Immature natural killer cell (primary cell): ENCODE measurements at regions not wholly inside any gene's neighbourhood (a gene's known extent, or its start where the extent isn't known, plus 50 kb on each side); places are given as distances from the start of the nearest gene placed in this dataset.

Experiments used
- DNase-seq, 3 donors: peaks; one replicate each; pipeline ENCODE4 v3.0.0; 2022; ENCODE audit warnings: mixed read lengths in 1 of 3
- H3K27ac Mint-ChIP-seq, 6 donors: one replicate each; pipeline ENCODE4 v1.8.0; 2020; ENCODE audit warnings: mixed read lengths in 6 of 6, mild to moderate bottlenecking in 5 of 6, inconsistent platforms in 4 of 6, moderate library complexity in 3 of 6
- H3K27me3 Mint-ChIP-seq, 3 donors: one replicate each; pipeline ENCODE4 v1.8.0; 2020 to 2021; ENCODE audit warnings: low read depth in 3 of 3, mild to moderate bottlenecking in 3 of 3, mixed read lengths in 3 of 3, moderate library complexity in 3 of 3, inconsistent platforms in 1 of 3
- H3K36me3 Mint-ChIP-seq, 3 donors: one replicate each; pipeline ENCODE4 v1.8.0; 2020; ENCODE audit warnings: mixed read lengths in 3 of 3, inconsistent platforms in 2 of 3, mild to moderate bottlenecking in 2 of 3
- H3K4me1 Mint-ChIP-seq, 2 donors: one replicate each; pipeline ENCODE4 v1.8.0; 2020; ENCODE audit warnings: inconsistent platforms in 2 of 2, mild to moderate bottlenecking in 2 of 2, mixed read lengths in 2 of 2, moderate library complexity in 1 of 2
- H3K4me3 Mint-ChIP-seq, 5 donors: one replicate each; pipeline ENCODE4 v1.8.0; 2020; ENCODE audit warnings: mild to moderate bottlenecking in 5 of 5, mixed read lengths in 5 of 5, inconsistent platforms in 3 of 5, moderate library complexity in 3 of 5
- H3K9me3 Mint-ChIP-seq, 6 donors: one replicate each; pipeline ENCODE4 v1.8.0; 2020; ENCODE audit warnings: mild to moderate bottlenecking in 6 of 6, mixed read lengths in 6 of 6, inconsistent platforms in 4 of 6, moderate library complexity in 3 of 6

DNA sequence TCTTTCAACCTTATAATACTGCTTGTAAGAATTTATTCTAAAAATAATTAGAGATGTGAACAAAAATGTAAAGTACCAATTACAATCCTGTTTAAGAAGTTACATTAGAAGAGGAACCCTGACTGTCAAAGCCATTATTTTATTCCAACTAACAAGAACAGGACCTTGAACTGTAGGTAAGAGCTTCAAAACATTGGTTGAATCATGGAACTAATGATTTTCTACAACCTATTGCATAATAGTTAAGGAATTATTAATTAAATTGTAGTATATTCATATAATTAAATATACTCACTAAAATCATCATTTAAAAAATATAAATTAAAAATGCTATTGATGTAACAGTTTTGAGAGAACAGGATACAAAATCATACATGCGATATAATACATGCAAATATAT, 649.4 kb upstream of the KIRREL3 start:
- DNase-seq, result no peak
- Mint-ChIP-seq H3K27me3 (peaks cover 0 to 2% (median 0%) of the 10 kb centered on the region in 3 donors), H3K4me3 (no peak overlapping the region), H3K27ac (no peak overlapping the region), H3K36me3 (no peaks in the 10 kb centered on the region), H3K4me1 (peaks cover 0 to 6% of the 10 kb centered on the region in 2 donors), H3K9me3 (no peaks in the 10 kb centered on the region)

DNA sequence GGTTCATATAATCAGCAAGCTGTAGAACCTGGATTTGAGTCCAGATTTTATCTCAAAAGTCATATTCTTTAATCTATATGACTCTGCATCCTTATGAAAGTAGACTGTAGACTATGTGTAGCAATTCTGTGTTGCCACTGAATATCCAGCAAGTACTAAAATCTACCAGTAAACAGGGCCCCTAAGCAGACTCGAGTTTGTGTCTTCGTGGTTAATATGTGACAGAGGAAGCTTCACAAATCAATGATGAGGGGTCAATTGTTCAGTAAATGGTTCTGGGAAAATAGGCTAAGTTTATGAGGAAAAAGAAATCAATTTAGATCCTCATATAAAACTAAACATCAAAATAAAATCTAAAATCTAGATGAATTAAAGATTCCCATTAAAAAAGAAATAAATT, 648.5 kb upstream of the KIRREL3 start:
- H3K9me3 Mint-ChIP-seq, result no peaks in the 10 kb centered on the region
- H3K4me1 Mint-ChIP-seq, result peaks cover 0 to 6% of the 10 kb centered on the region in 2 donors
- H3K27me3 Mint-ChIP-seq, result peaks cover 0 to 2% (median 0%) of the 10 kb centered on the region in 3 donors
- no peak for DNase-seq
- H3K36me3 Mint-ChIP-seq, result no peaks in the 10 kb centered on the region
- H3K27ac Mint-ChIP-seq, result no peak overlapping the region
- H3K4me3 Mint-ChIP-seq, result no peak overlapping the region

DNA sequence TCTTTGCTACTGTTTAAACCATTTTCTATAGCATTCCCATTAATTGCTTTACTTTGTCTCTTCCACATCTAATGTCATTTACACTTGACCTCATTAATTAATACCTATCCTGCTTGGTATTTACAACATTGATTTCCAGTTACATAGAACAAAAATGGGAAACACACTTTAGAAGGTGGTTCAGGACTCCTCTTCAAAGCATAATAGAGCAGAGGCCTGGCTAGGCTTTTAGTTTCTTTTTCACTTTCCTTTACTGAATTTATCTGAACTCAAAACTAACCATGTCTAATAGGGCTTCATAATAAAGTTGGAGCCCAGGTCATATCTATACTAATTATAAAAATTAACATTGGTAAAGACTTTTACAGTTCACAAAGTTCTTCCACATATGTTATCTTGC, 648.0 kb upstream of the KIRREL3 start:
- peaks cover 0 to 2% (median 0%) of the 10 kb centered on the region in 3 donors for H3K27me3 Mint-ChIP-seq
- no peaks in the 10 kb centered on the region for H3K36me3 Mint-ChIP-seq
- no peak overlapping the region for H3K4me3 Mint-ChIP-seq
- H3K4me1 Mint-ChIP-seq, result peaks cover 0 to 6% of the 10 kb centered on the region in 2 donors
- DNase-seq, result no peak
- H3K27ac Mint-ChIP-seq, result no peak overlapping the region
- H3K9me3 Mint-ChIP-seq, result no peaks in the 10 kb centered on the region

DNA sequence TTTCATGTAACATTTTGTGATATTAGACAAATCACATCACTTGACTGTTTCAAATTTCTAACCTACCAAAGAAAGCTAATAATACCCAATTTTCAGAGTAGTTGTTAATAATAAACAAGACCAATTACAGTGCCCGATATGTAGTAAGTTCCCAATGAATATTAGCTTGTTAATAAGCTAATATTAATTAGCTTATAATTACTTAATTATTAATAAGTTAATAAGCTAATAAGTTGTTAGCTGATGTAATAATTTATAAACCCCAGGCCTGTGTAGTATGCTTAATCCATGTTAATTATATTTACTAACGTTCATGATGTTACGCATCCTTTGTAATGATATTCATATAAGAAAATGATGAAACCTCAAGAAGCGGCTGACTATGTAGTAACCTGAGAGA, 643.8 kb upstream of the KIRREL3 start:
- Mint-ChIP-seq H3K4me3 (no peak overlapping the region), H3K27ac (no peak overlapping the region), H3K27me3 (no peaks in the 10 kb centered on the region), H3K36me3 (no peaks in the 10 kb centered on the region), H3K4me1 (peaks cover 0 to 6% of the 10 kb centered on the region in 2 donors), H3K9me3 (no peaks in the 10 kb centered on the region)
- no peak for DNase-seq

DNA sequence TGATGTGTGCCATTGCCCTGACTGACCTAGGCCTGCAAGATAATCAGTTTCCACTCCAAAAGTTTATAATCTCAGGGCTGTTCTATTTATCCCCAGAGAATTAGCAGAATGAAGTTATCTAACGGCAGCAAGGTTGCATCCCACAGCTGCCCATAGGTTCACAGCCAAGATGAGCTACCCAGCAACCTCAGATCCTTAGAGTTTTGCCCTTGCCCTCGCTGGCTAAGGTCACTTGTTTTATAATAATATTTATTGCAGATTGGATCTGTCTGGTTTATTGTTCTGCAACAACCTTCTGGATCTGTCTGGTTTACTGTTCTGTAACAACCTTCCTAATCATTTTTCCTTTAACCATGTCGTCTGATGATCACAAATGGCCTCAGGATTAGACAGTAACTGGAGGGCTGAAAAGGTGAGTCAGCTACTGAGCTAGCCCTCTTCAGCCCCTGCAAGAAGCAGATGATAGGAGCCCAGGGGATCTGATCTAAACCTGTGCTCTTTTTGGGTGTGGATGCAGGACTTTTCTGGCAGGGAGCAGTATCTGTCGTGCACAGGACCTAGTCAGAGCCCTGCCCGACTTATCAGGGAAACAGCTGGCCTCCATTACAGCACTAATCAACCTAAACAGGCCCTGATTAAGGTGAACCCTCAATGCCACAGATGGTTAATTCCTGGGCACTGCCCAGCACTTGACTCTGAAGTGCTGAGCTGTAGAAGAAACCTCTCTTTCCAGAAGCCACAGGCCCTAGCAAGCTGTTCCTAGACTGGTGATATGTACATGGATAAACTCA, 642.9 kb upstream of the KIRREL3 start:
- peaks cover 0 to 3% of the 10 kb centered on the region in 2 donors for H3K4me1 Mint-ChIP-seq
- no peaks in the 10 kb centered on the region for H3K9me3 Mint-ChIP-seq
- no peak overlapping the region for H3K4me3 Mint-ChIP-seq
- no peak for DNase-seq
- no peaks in the 10 kb centered on the region for H3K27me3 Mint-ChIP-seq
- no peak overlapping the region for H3K27ac Mint-ChIP-seq
- H3K36me3 Mint-ChIP-seq, result no peaks in the 10 kb centered on the region

DNA sequence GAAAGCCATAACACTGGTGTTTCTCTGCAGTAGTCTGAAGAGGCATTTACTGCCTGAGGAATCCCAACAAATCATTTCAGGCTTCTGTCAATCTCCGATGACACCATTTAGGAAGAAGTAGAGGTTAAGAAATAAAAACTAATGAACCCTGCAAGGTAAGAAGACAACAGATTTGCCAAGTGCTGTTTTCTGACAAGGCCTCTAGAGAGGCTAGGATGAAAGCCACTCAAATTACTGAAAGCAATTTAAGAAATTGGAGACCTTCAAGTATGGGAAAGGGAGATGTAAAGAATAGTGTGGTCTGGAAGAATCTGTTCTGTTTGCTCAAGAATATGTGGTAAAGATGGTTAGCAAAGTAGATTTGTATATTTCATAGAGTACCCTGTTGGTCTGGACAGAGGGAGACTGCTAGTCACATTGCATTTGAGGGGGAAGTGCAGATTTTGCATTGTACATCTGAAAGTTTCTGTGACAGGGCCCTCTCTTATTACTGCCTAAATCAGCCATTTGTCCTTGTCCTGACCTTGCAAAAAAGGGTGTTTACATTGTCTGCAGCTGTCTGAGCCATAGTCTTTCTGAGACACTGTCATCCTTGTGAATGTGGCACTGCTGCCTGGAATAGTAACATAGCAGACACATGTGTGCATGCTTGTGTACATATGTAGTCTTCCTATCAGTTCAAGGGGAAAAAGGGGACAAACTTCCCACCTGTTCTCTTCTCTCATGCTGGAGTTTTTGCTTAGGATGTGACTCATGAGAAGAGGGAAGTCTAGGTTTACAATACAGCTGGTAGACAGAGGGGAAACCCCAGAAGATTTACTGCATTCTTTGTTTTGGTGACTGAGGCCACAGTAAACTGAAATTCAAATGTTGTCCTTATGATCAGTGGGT, 640.2 kb upstream of the KIRREL3 start:
- DNase-seq, result no peak
- Mint-ChIP-seq H3K4me1 (no peaks in the 10 kb centered on the region), H3K27ac (no peak overlapping the region), H3K36me3 (no peaks in the 10 kb centered on the region), H3K4me3 (no peak overlapping the region), H3K9me3 (no peaks in the 10 kb centered on the region), H3K27me3 (no peaks in the 10 kb centered on the region)

DNA sequence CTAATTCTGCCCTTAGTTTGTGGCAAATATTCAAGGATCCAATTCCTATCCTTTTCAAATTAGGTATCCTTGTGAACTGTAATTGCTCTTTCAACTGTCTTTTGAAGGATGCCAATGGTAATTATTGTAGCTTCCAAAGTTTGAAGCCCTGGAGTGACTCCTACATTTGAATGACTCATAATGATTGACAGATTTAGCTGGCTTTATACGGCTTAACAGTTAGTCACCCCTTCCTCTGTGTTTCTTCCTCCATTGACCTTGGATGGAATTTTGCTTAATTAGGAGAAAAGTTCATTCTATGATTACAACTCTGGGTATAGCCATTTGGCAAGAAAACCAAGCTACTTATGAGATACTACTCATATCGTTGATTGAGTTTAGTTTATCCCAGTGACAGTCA, 639.3 kb upstream of the KIRREL3 start:
- Mint-ChIP-seq H3K9me3 (no peaks in the 10 kb centered on the region), H3K4me3 (no peak overlapping the region), H3K27me3 (no peaks in the 10 kb centered on the region), H3K4me1 (no peaks in the 10 kb centered on the region), H3K36me3 (no peaks in the 10 kb centered on the region), H3K27ac (no peak overlapping the region)
- no peak for DNase-seq

DNA sequence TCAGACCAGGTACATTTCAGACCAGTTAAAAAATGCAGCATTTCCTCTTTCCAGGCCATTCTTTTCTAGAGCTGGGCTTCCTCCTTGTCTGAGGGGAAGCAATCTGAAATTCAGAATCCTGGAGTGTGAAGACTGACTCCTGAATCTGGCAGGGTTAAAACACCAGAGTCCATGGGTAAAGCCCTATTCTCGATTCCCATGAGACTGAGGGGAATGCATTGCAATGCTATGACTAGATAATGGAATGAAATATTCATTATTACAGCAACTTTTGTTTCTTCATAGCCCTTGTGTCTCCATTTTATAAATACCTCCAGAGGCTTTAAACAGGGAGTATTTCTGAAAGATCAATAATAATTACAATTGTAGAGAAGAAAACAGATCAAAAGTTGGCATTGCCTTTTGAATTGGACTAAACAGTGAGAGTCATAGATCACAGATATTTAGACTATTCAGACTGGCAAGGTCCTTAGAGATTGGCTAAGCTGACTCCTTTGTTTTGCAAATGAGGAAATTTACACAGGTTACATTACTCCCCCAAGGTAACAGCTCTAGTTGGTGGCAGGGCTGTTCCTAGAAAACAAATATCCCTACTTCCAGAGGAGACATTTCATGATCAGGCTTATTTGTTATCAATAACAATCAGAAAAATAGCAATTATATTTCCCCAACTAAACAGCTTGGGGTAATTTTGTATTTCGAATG, 632.6 kb upstream of the KIRREL3 start:
- H3K4me1 Mint-ChIP-seq, result no peaks in the 10 kb centered on the region
- no peaks in the 10 kb centered on the region for H3K9me3 Mint-ChIP-seq
- no peak overlapping the region for H3K4me3 Mint-ChIP-seq
- peaks cover 0 to 5% (median 3%) of the 10 kb centered on the region in 3 donors for H3K27me3 Mint-ChIP-seq
- no peaks in the 10 kb centered on the region for H3K36me3 Mint-ChIP-seq
- H3K27ac Mint-ChIP-seq, result no peak overlapping the region
- DNase-seq, result no peak

DNA sequence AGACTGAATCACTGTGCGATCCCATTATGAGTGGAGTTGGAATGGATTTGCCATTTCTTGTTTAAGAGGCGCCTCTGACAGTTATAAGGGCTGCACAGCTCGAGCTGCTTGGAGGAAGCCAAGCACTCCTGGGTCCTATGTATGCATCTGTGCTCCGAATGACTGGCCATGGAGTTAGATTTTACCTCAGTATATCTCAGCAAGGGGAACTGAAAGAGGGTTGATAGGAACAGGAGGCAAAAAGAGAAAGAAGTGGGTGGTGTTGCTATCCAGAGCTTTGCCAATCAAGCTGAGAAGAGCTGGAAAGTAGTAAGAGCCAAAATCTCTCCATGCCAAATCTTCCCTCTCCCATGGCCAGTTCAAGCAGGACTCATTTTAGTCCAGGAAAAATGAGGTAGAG, 632.0 kb upstream of the KIRREL3 start:
- DNase-seq, result no peak
- Mint-ChIP-seq H3K36me3 (no peaks in the 10 kb centered on the region), H3K4me1 (no peaks in the 10 kb centered on the region), H3K9me3 (no peaks in the 10 kb centered on the region), H3K27ac (no peak overlapping the region), H3K4me3 (no peak overlapping the region), H3K27me3 (peaks cover 0 to 5% (median 3%) of the 10 kb centered on the region in 3 donors)

DNA sequence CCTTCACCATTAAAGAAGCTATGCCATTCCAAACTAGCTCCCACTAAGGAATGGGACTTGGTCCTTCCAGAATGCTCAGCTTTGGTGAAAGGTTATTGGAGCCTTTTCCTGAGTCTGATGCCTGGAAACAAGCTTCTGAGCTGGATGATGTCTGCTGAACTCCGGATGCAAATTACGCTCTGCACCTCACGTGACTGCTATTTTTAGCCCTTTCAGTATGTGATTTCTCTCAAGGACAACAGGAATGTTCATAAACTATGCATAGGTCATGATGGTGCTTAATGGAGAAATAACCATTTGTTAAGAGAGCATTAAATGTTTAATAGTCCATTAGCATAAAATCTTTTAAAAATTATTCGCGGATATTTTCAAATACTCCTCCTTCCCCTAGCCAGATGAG, 631.4 kb upstream of the KIRREL3 start:
- Mint-ChIP-seq H3K4me3 (no peak overlapping the region), H3K9me3 (no peaks in the 10 kb centered on the region), H3K27me3 (peaks cover 0 to 5% (median 3%) of the 10 kb centered on the region in 3 donors), H3K4me1 (no peaks in the 10 kb centered on the region), H3K36me3 (no peaks in the 10 kb centered on the region), H3K27ac (no peak overlapping the region)
- DNase-seq, result no peak

DNA sequence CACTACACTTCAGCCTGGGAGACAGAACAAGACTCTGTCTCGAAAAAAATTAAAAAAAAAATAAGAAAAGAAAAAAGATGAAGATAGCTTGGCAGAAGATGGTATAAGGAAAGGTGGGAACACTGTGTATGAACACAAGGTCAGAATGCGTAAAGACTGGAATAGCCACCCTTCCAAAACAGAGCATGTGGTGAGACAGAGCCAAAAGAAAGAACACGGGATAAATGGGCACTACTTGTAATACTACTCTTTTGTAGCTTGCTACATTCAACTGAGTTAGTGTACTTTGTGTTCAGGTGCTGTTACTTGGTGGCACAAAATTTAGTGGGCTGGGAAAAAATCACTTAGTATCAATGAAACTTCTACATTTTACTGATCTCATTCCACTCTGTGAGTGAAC, 628.6 kb upstream of the KIRREL3 start:
- H3K4me3 Mint-ChIP-seq, result no peak overlapping the region
- H3K9me3 Mint-ChIP-seq, result no peaks in the 10 kb centered on the region
- H3K4me1 Mint-ChIP-seq, result no peaks in the 10 kb centered on the region
- H3K27me3 Mint-ChIP-seq, result peaks cover 0 to 5% (median 3%) of the 10 kb centered on the region in 3 donors
- no peak overlapping the region for H3K27ac Mint-ChIP-seq
- no peak for DNase-seq
- H3K36me3 Mint-ChIP-seq, result no peaks in the 10 kb centered on the region

DNA sequence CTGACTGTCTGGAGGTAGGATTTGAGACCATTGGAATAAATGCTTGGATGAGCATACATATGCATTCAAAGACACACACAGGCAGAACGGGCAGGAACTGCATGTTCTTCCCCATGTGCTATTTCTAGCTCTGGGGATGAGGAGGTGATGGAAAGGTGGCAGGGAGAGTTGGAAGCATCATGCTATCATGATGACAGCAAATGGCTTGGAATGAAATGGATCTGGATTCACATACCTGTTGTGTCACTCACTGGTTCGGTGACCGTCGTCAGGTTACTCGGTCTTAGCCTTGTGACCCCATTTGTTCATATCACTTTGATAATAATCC, 627.9 kb upstream of the KIRREL3 start:
- no peaks in the 10 kb centered on the region for H3K9me3 Mint-ChIP-seq

DNA sequence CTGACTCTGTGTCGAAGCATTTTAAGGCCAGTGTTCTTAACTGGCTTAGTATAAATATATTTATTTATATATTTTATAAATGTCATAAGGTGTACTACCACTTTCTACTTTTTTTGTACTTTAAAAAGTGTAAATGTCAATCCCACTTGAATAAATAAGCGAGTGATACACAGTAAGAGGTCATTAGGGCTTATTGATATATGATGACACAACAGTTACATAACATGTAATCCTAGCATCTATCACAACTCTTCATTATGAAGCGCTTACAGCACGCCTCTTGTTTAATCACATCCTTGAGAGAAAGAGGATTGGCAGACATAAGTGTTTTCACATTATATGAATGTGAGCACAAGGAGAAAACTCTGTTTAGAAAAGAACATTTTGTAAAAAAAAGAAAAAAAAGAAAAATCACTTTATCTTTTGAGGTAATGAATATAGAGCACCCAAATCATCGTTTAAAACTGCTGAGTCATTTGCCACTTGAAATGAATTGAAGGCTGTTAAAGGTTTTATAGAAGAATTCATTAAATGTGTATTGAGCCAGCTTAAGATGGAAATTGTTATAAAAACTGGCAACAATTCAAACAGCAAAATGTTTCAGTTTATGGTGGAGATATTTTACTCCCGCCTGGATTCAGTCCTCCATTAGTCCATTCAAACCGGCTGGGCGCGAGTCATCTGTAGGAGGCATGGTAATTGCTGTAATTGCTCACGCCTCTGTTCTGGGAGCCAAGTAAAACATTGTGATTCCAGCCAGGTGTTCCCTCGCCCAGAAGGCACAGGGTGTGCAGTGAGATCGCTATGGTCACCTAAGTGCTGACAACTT, 627.3 kb upstream of the KIRREL3 start:
- Mint-ChIP-seq H3K27me3 (peaks cover 0 to 5% (median 3%) of the 10 kb centered on the region in 3 donors), H3K4me1 (no peaks in the 10 kb centered on the region), H3K9me3 (no peaks in the 10 kb centered on the region), H3K4me3 (no peak overlapping the region), H3K36me3 (no peaks in the 10 kb centered on the region), H3K27ac (no peak overlapping the region)
- DNase-seq, result no peak

More for the DNA sequence above, 627.9 kb upstream of the KIRREL3 start:
- Mint-ChIP-seq H3K27ac (no peak overlapping the region), H3K4me3 (no peak overlapping the region), H3K36me3 (no peaks in the 10 kb centered on the region), H3K27me3 (peaks cover 0 to 5% (median 3%) of the 10 kb centered on the region in 3 donors), H3K4me1 (no peaks in the 10 kb centered on the region)
- no peak for DNase-seq
